ENCODE measurements at regions not wholly inside any gene's neighbourhood (a gene's known extent, or its start where the extent isn't known, plus 50 kb on each side); places are given as distances from the start of the nearest gene placed in this dataset.

DNA sequence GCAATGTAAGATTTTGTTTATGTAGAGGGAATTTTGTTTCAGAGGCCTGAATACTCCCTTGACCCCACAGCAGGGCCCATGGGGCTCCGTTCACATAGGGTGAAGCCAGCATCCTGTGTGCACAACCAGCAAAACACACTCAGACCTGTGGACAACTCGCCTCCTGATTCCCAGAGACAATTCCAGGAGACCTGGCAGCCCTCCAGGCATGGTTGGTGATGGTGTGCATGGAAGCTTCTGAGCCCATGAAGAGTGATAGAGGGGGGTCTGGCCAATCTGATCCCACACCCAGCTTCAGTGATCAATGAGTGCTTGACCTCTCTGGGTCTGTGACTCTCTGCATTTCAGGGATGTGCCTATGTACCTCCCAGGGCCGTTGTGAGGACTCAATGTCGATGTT is 91.0 kb upstream of the RAB6C start:
- CTCF ChIA-PET, result no interaction called here
- DNase-seq, result no peak
- peaks cover 5% of the 10 kb centered on the region for H3K27me3 Mint-ChIP-seq (ENCODE audit: low read depth)
- no peak overlapping the region for H3K4me3 Mint-ChIP-seq
- H3K9me3 Mint-ChIP-seq, result no peaks in the 10 kb centered on the region
- intact Hi-C loops (cut with micrococcal nuclease), result no loop called here
- no peak overlapping the region for H3K27ac Mint-ChIP-seq
- H3K36me3 Mint-ChIP-seq (ENCODE audit: low read depth), result no peaks in the 10 kb centered on the region
- H3K4me1 Mint-ChIP-seq (ENCODE audit: low read depth), result no peaks in the 10 kb centered on the region

DNA sequence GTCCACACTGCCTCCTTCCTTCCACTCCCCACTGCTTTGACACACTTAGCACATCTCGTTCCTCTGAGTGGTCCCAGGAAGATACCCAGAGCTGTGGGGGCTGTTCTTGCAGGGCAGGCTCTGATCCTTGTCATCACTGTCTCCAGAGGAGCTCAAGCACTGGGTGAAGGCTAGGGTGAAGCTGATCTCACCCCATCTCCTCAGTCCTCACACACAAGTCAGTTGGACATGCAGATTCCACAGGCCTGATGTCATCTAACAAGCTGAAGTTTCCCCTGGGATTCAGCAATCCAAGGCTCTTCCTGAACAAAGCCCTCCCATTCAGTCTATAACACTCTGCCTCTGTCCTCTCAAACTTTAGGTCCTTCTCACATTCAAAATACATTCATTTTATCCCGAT is 90.6 kb upstream of the RAB6C start:
- Mint-ChIP-seq H3K4me1 (ENCODE audit: low read depth) (no peaks in the 10 kb centered on the region), H3K27me3 (ENCODE audit: low read depth) (peaks cover 5% of the 10 kb centered on the region), H3K27ac (no peak overlapping the region), H3K36me3 (ENCODE audit: low read depth) (no peaks in the 10 kb centered on the region), H3K9me3 (no peaks in the 10 kb centered on the region), H3K4me3 (no peak overlapping the region)
- intact Hi-C loops (cut with micrococcal nuclease), result no loop called here
- CTCF ChIA-PET, result no interaction called here
- DNase-seq, result no peak

GRCh38 chr2:129891341-129892320 is 87.8 kb upstream of the RAB6C start:
- Mint-ChIP-seq H3K36me3 (ENCODE audit: low read depth) (no peaks in the 10 kb centered on the region), H3K4me3 (no peak overlapping the region), H3K27ac (no peak overlapping the region), H3K9me3 (no peaks in the 10 kb centered on the region), H3K27me3 (ENCODE audit: low read depth) (peaks cover 13% of the 10 kb centered on the region), H3K4me1 (ENCODE audit: low read depth) (no peaks in the 10 kb centered on the region)
- no peak for DNase-seq
- CTCF ChIA-PET, result interaction anchor here (1.2 kb wide), 1 partner anchor 32 kb away, joined by 3 read pairs; no protein-coding TSS in a partner anchor
- intact Hi-C loops (cut with micrococcal nuclease), result no loop called here

DNA sequence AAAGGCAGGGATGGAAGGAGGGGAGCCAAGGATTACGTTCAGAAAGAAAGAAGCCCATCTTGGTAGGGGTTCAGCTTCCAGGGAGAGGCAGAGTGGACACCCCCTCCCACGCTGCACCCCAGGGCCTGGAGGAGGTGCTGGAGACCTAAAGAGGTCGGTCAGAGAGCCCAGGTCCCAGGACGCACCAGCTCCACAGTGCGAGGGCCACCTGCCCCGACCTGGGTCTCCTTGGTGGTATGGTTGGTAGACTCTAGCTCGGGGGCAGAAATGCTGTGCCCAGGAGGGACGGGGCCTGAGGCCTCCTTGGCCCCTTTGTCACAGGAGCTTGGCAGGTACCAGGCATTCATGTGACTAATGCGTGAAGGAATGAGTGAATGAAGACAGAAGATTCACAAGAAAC is 87.1 kb upstream of the RAB6C start:
- Mint-ChIP-seq H3K4me1 (ENCODE audit: low read depth) (no peaks in the 10 kb centered on the region), H3K27me3 (ENCODE audit: low read depth) (peaks cover 15% of the 10 kb centered on the region), H3K4me3 (no peak overlapping the region), H3K36me3 (ENCODE audit: low read depth) (no peaks in the 10 kb centered on the region), H3K9me3 (no peaks in the 10 kb centered on the region), H3K27ac (no peak overlapping the region)
- CTCF ChIA-PET, result interaction anchor here (1.2 kb wide), 1 partner anchor 32 kb away, joined by 3 read pairs; no protein-coding TSS in a partner anchor
- intact Hi-C loops (cut with micrococcal nuclease), result no loop called here
- DNase-seq, result no peak

- Mint-ChIP-seq H3K36me3 (ENCODE audit: low read depth) (no peaks in the 10 kb centered on the region), H3K27ac (no peak overlapping the region), H3K4me3 (no peak overlapping the region), H3K27me3 (ENCODE audit: low read depth) (peaks cover 15% of the 10 kb centered on the region), H3K4me1 (ENCODE audit: low read depth) (no peaks in the 10 kb centered on the region), H3K9me3 (no peaks in the 10 kb centered on the region)
- CTCF ChIA-PET, result interaction anchor here (1.2 kb wide), 1 partner anchor 31 kb away, joined by 3 read pairs; no protein-coding TSS in a partner anchor
- DNase-seq, result no peak
- intact Hi-C loops (cut with micrococcal nuclease), result no loop called here
Measured at GRCh38 chr2:129892773-129893172, 86.7 kb upstream of the RAB6C start.

- Mint-ChIP-seq H3K27me3 (ENCODE audit: low read depth) (peaks cover 18% of the 10 kb centered on the region), H3K27ac (no peak overlapping the region), H3K36me3 (ENCODE audit: low read depth) (peaks cover under 1% of the 10 kb centered on the region), H3K9me3 (no peaks in the 10 kb centered on the region), H3K4me3 (no peak overlapping the region), H3K4me1 (ENCODE audit: low read depth) (no peaks in the 10 kb centered on the region)
- intact Hi-C loops (cut with micrococcal nuclease), result no loop called here
- DNase-seq, result no peak
- CTCF ChIA-PET, result no interaction called here
Measured at GRCh38 chr2:129893244-129893643, 86.2 kb upstream of the RAB6C start.

GRCh38 chr2:129894616-129895015 is 84.8 kb upstream of the RAB6C start:
- H3K36me3 Mint-ChIP-seq (ENCODE audit: low read depth), result peaks cover 1% of the 10 kb centered on the region

GRCh38 chr2:129895061-129895460 is 84.4 kb upstream of the RAB6C start:
- intact Hi-C loops (cut with micrococcal nuclease), result no loop called here
- no peak overlapping the region for H3K4me3 Mint-ChIP-seq
- no peaks in the 10 kb centered on the region for H3K4me1 Mint-ChIP-seq (ENCODE audit: low read depth)
- DNase-seq, result no peak
- H3K9me3 Mint-ChIP-seq, result no peaks in the 10 kb centered on the region
- H3K27me3 Mint-ChIP-seq (ENCODE audit: low read depth), result peaks cover 16% of the 10 kb centered on the region
- CTCF ChIA-PET, result no interaction called here
- H3K36me3 Mint-ChIP-seq (ENCODE audit: low read depth), result peaks cover 1% of the 10 kb centered on the region
- no peak overlapping the region for H3K27ac Mint-ChIP-seq

More at GRCh38 chr2:129894616-129895015, 84.8 kb upstream of the RAB6C start:
- Mint-ChIP-seq H3K4me3 (no peak overlapping the region), H3K9me3 (no peaks in the 10 kb centered on the region), H3K27ac (no peak overlapping the region), H3K4me1 (ENCODE audit: low read depth) (no peaks in the 10 kb centered on the region), H3K27me3 (ENCODE audit: low read depth) (peaks cover 17% of the 10 kb centered on the region)
- CTCF ChIA-PET, result no interaction called here
- DNase-seq, result no peak
- intact Hi-C loops (cut with micrococcal nuclease), result no loop called here

GRCh38 chr2:129895526-129896082 is 83.9 kb upstream of the RAB6C start:
- Mint-ChIP-seq H3K4me3 (no peak overlapping the region), H3K4me1 (ENCODE audit: low read depth) (no peaks in the 10 kb centered on the region), H3K36me3 (ENCODE audit: low read depth) (peaks cover 1% of the 10 kb centered on the region), H3K9me3 (no peaks in the 10 kb centered on the region), H3K27ac (no peak overlapping the region), H3K27me3 (ENCODE audit: low read depth) (peaks cover 15% of the 10 kb centered on the region)
- no peak for DNase-seq
- intact Hi-C loops (cut with micrococcal nuclease), result no loop called here
- CTCF ChIA-PET, result no interaction called here

DNA sequence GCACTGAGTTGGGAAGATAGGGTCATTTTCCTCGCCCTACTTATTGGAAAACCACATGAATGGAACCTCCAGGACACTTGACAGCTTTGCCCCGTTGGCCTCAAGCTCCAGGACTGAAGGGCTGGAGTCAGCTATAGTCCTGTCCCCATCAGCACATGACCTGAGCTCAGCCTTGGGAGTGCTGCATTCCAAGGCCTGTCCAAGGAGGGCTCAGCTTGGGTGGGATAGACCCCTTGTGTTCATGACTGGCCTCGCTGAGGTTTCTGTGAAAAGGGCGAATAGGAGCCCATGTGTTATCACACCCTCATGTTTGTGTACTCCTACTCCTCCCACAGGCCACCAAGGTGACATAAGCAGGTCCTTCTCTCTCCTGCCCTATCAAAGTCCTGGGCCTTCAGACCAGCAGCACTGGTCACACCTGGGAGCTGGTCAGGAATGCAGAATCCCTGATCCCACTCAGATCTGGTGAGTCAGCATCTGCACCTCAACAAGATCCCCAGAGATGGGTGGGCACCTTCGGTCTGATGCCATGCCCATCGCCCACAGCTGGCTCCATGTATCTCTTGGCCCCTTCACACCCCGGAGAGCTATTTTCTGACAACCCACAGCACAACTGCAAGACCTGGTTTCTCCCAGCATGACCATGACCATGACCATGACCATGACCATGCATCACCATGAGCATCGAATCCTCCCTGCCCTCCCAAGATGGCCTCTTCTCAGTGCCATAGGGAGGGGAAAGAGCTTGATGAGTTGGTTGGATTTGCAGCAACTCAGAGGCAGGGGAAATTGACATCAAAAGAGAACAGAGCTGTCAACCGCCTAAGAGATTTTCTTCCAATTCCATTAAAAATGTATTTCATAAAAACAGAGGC is 83.0 kb upstream of the RAB6C start:
- Mint-ChIP-seq H3K36me3 (ENCODE audit: low read depth) (peaks cover 1% of the 10 kb centered on the region), H3K27ac (no peak overlapping the region), H3K4me3 (no peak overlapping the region), H3K4me1 (ENCODE audit: low read depth) (no peaks in the 10 kb centered on the region), H3K27me3 (ENCODE audit: low read depth) (peaks cover 15% of the 10 kb centered on the region), H3K9me3 (no peaks in the 10 kb centered on the region)
- CTCF ChIA-PET, result no interaction called here
- intact Hi-C loops (cut with micrococcal nuclease), result no loop called here
- no peak for DNase-seq

DNA sequence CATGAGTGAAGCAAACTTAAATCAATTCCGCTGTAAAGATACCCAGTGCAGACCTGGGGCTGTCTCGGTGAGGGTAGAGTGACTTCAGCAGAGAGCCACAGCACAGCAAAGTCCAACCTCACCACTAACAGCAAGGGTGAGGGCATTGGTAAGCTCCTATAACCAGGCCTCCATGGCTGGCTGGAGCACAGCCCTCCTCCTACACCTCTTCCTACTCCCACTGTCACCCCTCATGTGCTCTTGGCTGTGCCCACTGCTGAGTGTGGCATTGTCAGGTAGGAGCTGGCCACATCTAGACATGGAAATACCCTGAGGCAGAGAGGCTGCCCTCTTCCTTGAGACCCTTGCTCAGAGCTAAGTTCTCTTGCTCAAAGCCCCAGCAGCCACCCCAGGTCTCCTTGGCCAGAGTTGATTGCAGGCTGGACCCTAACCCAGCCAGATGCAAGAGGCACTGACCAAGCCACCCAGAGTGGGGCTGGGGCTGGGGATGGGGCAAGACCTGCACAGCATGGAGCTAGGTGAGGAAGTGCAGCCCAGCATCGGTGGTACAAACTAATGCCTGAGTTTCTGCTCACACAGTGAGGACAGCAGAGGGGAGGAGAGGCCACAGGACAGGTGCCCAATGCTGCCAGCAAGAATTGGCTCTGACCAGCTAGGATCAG is 77.6 kb upstream of the RAB6C start:
- CTCF ChIA-PET, result no interaction called here

More for the DNA sequence above, 77.6 kb upstream of the RAB6C start:
- no peak for DNase-seq
- Mint-ChIP-seq H3K4me1 (ENCODE audit: low read depth) (no peaks in the 10 kb centered on the region), H3K4me3 (no peak overlapping the region), H3K27me3 (ENCODE audit: low read depth) (peaks cover 5% of the 10 kb centered on the region), H3K36me3 (ENCODE audit: low read depth) (peaks cover 1% of the 10 kb centered on the region), H3K27ac (no peak overlapping the region), H3K9me3 (no peaks in the 10 kb centered on the region)
- intact Hi-C loops (cut with micrococcal nuclease), result no loop called here

All from activated naive CD4-positive, alpha-beta T cell treated with anti-CD3 and anti-CD28 coated beads for 36 hours (primary cell).